Type B pancreatic cell (in vitro differentiated cells): ENCODE measurements at regions not wholly inside any gene's neighbourhood (a gene's known extent, or its start where the extent isn't known, plus 50 kb on each side); places are given as distances from the start of the nearest gene placed in this dataset.
"Not testable (repeated sequence)": the region's sequence is repeated elsewhere in the genome, so short reads cannot be mapped to it uniquely, and the experiment has no call there.

Experiments used
- DNase-seq: peaks from one replicate; pipeline ENCODE4 v3.0.0; 2021; ENCODE audit warnings: mixed read lengths; ENCODE audit not compliant: unreplicated experiment; ENCODE audit errors: extremely low spot score
- H3K27ac Mint-ChIP-seq: 2 replicates; pipeline ENCODE4 v1.8.0; 2021; ENCODE audit warnings: mild to moderate bottlenecking, mixed read lengths
- H3K27me3 Mint-ChIP-seq: 2 replicates; pipeline ENCODE4 v1.8.0; 2021; ENCODE audit warnings: mixed read lengths
- H3K36me3 Mint-ChIP-seq: 2 replicates; pipeline ENCODE4 v1.8.0; 2021; ENCODE audit warnings: mixed read lengths
- H3K4me1 Mint-ChIP-seq: one replicate; pipeline ENCODE4 v1.8.0; 2021; ENCODE audit warnings: mixed read lengths; ENCODE audit not compliant: unreplicated experiment
- H3K4me3 Mint-ChIP-seq: 2 replicates; pipeline ENCODE4 v1.8.0; 2021; ENCODE audit warnings: mild to moderate bottlenecking, mixed read lengths
- H3K9me3 Mint-ChIP-seq: 2 replicates; pipeline ENCODE4 v1.8.0; 2021; ENCODE audit warnings: mixed read lengths
- CTCF ChIP-seq: fragments of 200-600 bp; sonication (generic); conservative IDR thresholded peaks from 2 replicates; pipeline ENCODE4 v1.5.0; 2021; ENCODE audit warnings: antibody characterized with exemption, mild to moderate bottlenecking

- Mint-ChIP-seq H3K27ac (no peak overlapping the region), H3K9me3 (no peaks in the 10 kb centered on the region), H3K4me3 (no peak overlapping the region), H3K36me3 (no peaks in the 10 kb centered on the region), H3K27me3 (peaks cover 32% of the 10 kb centered on the region), H3K4me1 (peaks cover 9% of the 10 kb centered on the region)
- DNase-seq: no peak
- TF ChIP-seq CTCF: no peak
Measured at GRCh38 chr1:30101487-30102227, 621.7 kb downstream of the MATN1 start.

- H3K27me3 Mint-ChIP-seq: peaks cover 32% of the 10 kb centered on the region
- no peak for TF ChIP-seq CTCF
- no peak for DNase-seq
- H3K4me3 Mint-ChIP-seq: no peak overlapping the region
- H3K9me3 Mint-ChIP-seq: no peaks in the 10 kb centered on the region
- H3K4me1 Mint-ChIP-seq: peaks cover 9% of the 10 kb centered on the region
- H3K27ac Mint-ChIP-seq: no peak overlapping the region
- no peaks in the 10 kb centered on the region for H3K36me3 Mint-ChIP-seq
Measured at GRCh38 chr1:30101016-30101415, 622.4 kb downstream of the MATN1 start.

- Mint-ChIP-seq H3K27me3 (peaks cover 27% of the 10 kb centered on the region), H3K36me3 (no peaks in the 10 kb centered on the region), H3K4me1 (peaks cover 9% of the 10 kb centered on the region), H3K4me3 (no peak overlapping the region), H3K9me3 (no peaks in the 10 kb centered on the region), H3K27ac (no peak overlapping the region)
- TF ChIP-seq CTCF: no peak
- no peak for DNase-seq
Measured at GRCh38 chr1:30100524-30100862, 622.9 kb downstream of the MATN1 start.

- H3K36me3 Mint-ChIP-seq: no peaks in the 10 kb centered on the region
- peaks cover 26% of the 10 kb centered on the region for H3K27me3 Mint-ChIP-seq
- no peak for DNase-seq
- no peak overlapping the region for H3K4me3 Mint-ChIP-seq
- no peak overlapping the region for H3K27ac Mint-ChIP-seq
- no peaks in the 10 kb centered on the region for H3K9me3 Mint-ChIP-seq
- H3K4me1 Mint-ChIP-seq: peaks cover 9% of the 10 kb centered on the region
- TF ChIP-seq CTCF: no peak
Measured at GRCh38 chr1:30099587-30100523, 623.5 kb downstream of the MATN1 start.

- peaks cover 17% of the 10 kb centered on the region for H3K27me3 Mint-ChIP-seq
- not testable (repeated sequence) for H3K36me3 Mint-ChIP-seq, H3K4me3 Mint-ChIP-seq, H3K27ac Mint-ChIP-seq, DNase-seq, H3K9me3 Mint-ChIP-seq, H3K4me1 Mint-ChIP-seq
Measured at GRCh38 chr1:30097851-30098250, 625.5 kb downstream of the MATN1 start.

GRCh38 chr1:30095451-30096025 lies 627.8 kb downstream of the MATN1 start:
- H3K36me3 Mint-ChIP-seq: no peaks in the 10 kb centered on the region
- H3K27ac Mint-ChIP-seq: no peak overlapping the region
- peaks cover 13% of the 10 kb centered on the region for H3K9me3 Mint-ChIP-seq
- no peak for DNase-seq
- H3K4me3 Mint-ChIP-seq: no peak overlapping the region
- TF ChIP-seq CTCF: no peak
- peaks cover 15% of the 10 kb centered on the region for H3K27me3 Mint-ChIP-seq
- H3K4me1 Mint-ChIP-seq: peaks cover 4% of the 10 kb centered on the region
